IMR-90 (cell line): ENCODE measurements at regions not wholly inside any gene's neighbourhood (a gene's known extent, or its start where the extent isn't known, plus 50 kb on each side); places are given as distances from the start of the nearest gene placed in this dataset.

Experiments used
- CHD1 ChIP-seq: IDR thresholded peaks from 2 replicates; pipeline ENCODE4 v1.6.1; 2012; ENCODE audit warnings: low read depth, low read length, improper control_type of control experiment
- MAFK ChIP-seq: IDR thresholded peaks from 2 replicates; pipeline ENCODE4 v1.6.1; 2012; ENCODE audit warnings: low read depth, low read length, improper control_type of control experiment
- MXI1 ChIP-seq: IDR thresholded peaks from 2 replicates; pipeline ENCODE4 v1.6.1; 2012; ENCODE audit warnings: low read depth, mild to moderate bottlenecking, low read length, moderate library complexity, borderline replicate concordance
- POLR2A ChIP-seq: IDR thresholded peaks from 2 replicates; pipeline ENCODE4 v1.6.1; 2012; ENCODE audit warnings: mild to moderate bottlenecking, low read depth, low read length
- RAD21 ChIP-seq: IDR thresholded peaks from 2 replicates; pipeline ENCODE4 v1.6.1; 2012; ENCODE audit warnings: low read length, improper control_type of control experiment
- SMC3 ChIP-seq: fragments of 150-350 bp; IDR thresholded peaks from 2 replicates; pipeline ENCODE4 v1.6.1; 2016; ENCODE audit warnings: low read depth, mild to moderate bottlenecking, antibody characterized with exemption, low read length, moderate library complexity
- TF ChIP-seq, protein P1 (sequence below): conservative IDR thresholded peaks from 2 replicates; pipeline ENCODE4 v1.5.1; 2012; ENCODE audit warnings: mild to moderate bottlenecking, low read depth, low read length, improper control_type of control experiment
- TF ChIP-seq, protein P2 (sequence below): fragments of 150-350 bp; IDR thresholded peaks from 2 replicates; pipeline ENCODE4 v1.6.1; 2016; ENCODE audit warnings: low read depth, mild to moderate bottlenecking, low read length, moderate library complexity, borderline replicate concordance
- TF ChIP-seq, protein P3 (sequence below): fragments of 150-350 bp; IDR thresholded peaks from 2 replicates; pipeline ENCODE4 v1.6.1; 2017; ENCODE audit warnings: mild to moderate bottlenecking, antibody characterized with exemption, low read length, low read depth

DNA sequence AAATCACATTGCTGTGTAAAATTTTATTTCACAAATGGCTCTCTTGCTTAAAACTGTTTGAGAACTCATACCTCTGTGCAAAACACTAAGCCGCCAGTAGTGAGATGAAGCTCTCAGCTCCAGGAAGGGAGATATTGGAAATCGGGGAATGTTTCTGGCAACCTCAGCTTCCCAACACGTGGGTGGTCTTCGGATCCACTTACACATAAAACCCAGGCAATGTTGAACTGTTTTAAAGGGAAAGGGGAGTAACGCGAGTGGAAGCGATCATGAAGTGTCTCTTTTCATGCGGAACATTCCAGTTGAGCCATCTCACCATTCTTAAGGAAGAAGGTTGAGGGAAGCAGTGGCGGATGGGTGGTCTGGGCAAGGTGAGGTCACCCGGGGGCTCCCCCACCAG lies 136.8 kb downstream of the ASB1 start:
- no peak for TF ChIP-seq POLR2A
- no peak for TF ChIP-seq RAD21
- TF ChIP-seq, protein P1, sequence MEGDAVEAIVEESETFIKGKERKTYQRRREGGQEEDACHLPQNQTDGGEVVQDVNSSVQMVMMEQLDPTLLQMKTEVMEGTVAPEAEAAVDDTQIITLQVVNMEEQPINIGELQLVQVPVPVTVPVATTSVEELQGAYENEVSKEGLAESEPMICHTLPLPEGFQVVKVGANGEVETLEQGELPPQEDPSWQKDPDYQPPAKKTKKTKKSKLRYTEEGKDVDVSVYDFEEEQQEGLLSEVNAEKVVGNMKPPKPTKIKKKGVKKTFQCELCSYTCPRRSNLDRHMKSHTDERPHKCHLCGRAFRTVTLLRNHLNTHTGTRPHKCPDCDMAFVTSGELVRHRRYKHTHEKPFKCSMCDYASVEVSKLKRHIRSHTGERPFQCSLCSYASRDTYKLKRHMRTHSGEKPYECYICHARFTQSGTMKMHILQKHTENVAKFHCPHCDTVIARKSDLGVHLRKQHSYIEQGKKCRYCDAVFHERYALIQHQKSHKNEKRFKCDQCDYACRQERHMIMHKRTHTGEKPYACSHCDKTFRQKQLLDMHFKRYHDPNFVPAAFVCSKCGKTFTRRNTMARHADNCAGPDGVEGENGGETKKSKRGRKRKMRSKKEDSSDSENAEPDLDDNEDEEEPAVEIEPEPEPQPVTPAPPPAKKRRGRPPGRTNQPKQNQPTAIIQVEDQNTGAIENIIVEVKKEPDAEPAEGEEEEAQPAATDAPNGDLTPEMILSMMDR, result no peak
- no peak for TF ChIP-seq MXI1
- no peak for TF ChIP-seq MAFK
- no peak for TF ChIP-seq SMC3
- TF ChIP-seq, protein P2, sequence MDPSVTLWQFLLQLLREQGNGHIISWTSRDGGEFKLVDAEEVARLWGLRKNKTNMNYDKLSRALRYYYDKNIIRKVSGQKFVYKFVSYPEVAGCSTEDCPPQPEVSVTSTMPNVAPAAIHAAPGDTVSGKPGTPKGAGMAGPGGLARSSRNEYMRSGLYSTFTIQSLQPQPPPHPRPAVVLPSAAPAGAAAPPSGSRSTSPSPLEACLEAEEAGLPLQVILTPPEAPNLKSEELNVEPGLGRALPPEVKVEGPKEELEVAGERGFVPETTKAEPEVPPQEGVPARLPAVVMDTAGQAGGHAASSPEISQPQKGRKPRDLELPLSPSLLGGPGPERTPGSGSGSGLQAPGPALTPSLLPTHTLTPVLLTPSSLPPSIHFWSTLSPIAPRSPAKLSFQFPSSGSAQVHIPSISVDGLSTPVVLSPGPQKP, result no peak
- TF ChIP-seq, protein P3, sequence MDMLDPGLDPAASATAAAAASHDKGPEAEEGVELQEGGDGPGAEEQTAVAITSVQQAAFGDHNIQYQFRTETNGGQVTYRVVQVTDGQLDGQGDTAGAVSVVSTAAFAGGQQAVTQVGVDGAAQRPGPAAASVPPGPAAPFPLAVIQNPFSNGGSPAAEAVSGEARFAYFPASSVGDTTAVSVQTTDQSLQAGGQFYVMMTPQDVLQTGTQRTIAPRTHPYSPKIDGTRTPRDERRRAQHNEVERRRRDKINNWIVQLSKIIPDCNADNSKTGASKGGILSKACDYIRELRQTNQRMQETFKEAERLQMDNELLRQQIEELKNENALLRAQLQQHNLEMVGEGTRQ, result no peak
- no peak for TF ChIP-seq CHD1
